GM21367 (cell line): ENCODE measurements at regions not wholly inside any gene's neighbourhood (a gene's known extent, or its start where the extent isn't known, plus 50 kb on each side); places are given as distances from the start of the nearest gene placed in this dataset.
"Not testable (repeated sequence)": the region's sequence is repeated elsewhere in the genome, so short reads cannot be mapped to it uniquely, and the experiment has no call there.

Source experiments
- ATAC-seq: cut with Tn5 transposase; IDR thresholded peaks from one replicate; pipeline ENCODE4 v1.9.1; 2021; ENCODE audit not compliant: unreplicated experiment

DNA sequence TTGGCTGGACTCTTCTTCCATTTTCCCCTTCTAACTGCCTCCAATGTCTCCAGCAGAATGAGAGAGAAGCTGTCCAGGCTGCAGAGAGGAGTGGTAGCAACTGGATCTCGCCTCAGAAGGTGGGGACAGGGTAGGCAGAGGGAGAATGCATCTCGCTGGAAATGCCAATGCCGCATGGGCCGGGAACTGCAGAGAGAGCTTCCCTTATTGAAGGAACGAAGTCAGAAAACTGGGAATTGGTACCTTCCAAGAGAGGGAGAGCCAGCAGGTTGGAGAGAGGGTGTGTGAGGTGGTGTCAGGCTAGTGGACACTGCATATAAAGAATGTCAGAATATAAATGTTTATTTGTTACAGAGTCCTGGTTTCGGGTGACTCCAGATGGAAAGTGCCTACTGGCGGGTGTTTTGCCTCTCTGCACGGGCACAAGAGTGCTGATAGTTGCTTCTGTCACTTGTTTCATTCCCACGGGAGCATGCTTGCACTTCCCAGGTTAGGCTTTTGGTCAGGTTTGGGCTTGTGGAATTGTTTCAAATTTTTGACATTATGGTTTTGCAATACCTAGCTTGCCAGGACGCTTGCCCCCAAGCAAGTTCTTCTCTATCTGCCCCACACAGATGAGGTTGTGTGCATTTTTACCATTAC is 156.8 kb upstream of the STS start:
- ATAC-seq: no peak

- ATAC-seq: no peak
These were observed 157.7 kb upstream of the STS start for GRCh38 chrX:6989858-6990257.

DNA sequence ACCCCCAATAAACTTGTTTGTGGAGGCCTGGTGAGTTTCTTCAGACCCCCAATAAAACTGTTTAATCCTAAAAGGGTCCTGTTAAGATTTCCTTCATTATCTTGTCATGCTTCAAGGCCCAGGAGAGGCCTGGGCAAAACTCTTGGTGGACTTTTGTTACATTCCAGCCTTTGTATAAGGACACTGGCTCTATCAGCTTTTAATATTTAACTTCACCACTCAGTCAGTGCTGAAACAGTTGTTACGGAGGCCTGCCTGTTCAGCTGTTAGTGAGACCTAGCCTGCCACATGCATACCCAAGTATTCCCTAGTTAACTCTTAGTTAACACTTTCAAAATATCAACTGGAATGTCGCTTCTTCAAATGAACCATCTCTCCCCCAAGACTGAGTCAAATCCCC is 158.8 kb upstream of the STS start:
- not testable (repeated sequence) for ATAC-seq

GRCh38 chrX:6986915-6987314 is 160.6 kb upstream of the STS start:
- no peak for ATAC-seq

DNA sequence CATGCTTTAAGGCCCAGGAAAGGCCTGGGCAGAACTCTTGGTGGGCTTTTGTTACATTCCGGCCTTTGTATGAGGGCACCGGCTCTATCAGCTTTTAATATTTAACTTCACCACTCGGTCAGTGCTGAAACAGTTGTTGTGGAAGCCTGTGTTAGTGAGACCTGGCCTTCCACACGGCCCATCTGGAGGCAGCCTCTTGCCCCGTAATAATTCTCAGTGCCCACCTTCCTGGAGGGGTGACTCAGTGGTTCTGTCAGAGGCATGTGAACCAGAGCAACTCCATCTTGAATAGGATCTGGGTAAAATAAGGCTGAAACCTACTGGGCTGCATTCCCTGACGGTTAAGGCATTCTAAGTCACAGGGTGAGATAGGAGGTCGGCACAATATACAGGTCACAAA is 162.0 kb upstream of the STS start:
- no peak for ATAC-seq

DNA sequence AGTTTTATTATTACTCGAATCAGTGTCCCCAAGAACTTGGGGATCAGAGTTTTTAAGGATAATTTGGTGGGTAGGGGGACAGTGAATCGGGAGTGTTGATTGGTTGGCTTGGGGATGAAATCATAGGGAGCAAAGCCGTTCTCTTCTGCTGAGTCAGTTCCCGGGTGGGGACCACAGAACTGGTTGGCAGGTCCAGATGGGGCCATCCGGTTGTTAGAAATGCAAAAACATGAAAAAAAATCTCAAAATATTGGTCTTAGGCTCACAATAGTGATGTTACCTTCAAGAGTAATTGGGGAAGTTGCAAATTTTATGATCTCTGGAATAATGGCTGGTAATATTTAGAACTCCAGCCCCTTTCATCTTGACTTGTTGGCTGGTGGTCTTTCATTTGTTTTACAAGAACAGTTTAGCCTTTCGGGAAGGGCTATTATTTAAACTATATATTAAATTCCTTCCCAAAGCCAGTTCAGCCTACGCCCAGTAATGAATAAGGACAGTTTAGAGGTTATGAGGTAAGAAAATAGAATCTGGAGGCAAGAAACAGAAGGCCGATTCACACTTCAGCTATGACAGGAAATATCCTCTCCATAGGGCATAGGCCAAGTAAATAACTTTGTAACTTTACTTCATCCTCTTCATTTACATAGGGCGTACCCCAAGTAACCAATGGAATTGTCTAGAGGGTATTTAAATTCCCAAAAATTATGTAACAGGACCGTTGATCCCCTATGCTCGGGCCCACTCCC is 164.1 kb upstream of the STS start:
- ATAC-seq: no peak

DNA sequence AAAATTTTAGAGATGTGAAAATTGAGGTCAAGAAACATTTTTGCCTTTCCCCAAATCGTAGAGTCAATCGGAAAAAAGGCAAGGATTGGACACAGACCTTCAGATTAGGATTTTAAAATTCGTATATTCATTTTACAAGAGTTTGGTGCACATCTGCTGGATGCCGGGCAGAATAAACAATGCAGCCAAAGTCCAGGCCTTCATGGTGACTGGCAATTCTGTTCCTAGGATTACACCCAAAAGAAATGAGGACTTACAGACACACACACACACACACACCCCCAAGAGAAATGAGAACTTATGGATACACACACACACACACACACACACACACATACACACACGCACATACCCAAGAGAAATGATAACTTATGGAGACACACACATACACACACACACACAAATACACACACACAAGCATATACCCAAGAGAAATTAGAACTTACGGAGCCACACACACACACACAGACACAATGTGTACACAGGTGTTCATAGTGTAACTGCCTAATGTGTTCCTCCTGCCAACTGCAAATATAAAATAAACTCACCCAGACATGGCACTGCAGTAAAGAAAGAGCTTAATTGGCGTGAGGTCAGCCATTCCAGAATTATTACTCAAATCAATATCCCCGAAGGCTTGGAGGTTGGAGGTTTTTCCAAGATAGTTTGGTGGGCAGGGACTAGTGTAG is 165.7 kb upstream of the STS start:
- ATAC-seq: no peak

DNA sequence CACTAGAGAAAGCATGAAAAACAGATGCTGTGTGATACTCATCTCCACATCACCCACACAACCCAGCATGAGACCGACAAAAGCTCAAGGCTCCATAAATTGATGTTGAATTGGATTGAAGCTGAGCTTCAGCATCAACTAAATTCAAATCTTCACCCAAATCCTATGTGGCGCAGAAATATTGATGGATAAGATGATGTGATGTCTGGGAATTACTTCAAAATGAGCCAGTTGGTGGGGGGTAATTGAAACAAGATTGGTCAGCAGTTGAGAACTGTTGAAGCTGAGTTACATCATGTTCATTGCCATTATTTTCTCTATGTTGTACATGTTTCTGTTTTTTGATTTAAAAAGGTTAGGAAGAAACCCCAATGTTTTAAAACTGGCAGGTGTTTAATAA is 166.5 kb upstream of the STS start:
- ATAC-seq: no peak

DNA sequence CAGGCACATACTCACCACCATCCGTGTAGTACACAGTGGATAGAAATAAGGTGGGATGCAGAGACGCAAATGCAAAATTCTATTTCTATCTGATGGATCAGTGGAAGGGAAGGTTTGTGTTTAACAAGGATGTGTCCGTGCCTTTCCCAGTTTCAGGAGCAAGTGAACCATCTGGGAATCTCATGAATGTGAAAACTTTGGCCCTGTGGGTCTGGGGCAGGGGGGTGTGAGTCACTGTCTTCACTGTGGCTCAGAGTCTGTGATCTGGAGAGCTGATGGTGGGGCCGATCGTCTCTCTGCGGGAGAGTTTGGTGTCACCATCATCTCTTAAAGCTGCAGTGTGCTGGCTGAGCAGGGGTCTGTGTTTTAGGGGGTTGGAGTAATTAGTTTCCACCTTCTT is 179.3 kb upstream of the STS start:
- ATAC-seq: no peak

DNA sequence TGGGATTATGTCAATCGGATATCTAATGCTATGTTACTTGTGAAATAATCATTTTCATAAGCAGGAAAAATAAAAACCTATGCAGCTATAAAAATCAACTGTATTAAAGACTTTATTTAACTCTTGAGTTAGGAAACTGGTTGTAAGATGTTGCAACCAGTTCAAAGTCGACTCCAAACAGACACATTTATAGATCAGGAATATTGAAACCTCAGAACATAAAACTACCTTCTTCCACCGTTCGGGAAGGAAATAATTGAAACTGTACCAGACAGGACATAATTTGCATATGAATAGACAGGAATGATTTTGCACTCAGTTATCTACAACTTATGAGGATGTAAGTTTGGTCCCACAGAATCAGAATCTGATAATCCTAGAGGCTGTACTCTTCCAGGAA is 181.8 kb upstream of the STS start:
- ATAC-seq: no peak

DNA sequence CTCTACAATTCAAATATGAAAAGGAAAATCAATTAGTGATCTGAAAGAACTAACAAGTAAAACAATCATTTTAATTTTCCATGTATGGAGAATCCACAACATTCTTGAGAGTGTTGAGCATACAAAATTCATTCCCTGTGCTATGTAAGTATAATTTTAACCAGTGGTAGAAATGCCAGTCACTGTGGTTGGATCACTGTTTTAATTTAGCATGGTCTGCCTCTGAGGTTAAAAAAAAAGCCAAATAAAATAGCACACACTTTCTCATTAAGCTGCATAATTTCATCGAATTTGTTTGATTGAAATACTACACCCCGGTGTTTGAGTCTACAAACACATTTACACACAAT is 185.5 kb upstream of the STS start:
- ATAC-seq: no peak

DNA sequence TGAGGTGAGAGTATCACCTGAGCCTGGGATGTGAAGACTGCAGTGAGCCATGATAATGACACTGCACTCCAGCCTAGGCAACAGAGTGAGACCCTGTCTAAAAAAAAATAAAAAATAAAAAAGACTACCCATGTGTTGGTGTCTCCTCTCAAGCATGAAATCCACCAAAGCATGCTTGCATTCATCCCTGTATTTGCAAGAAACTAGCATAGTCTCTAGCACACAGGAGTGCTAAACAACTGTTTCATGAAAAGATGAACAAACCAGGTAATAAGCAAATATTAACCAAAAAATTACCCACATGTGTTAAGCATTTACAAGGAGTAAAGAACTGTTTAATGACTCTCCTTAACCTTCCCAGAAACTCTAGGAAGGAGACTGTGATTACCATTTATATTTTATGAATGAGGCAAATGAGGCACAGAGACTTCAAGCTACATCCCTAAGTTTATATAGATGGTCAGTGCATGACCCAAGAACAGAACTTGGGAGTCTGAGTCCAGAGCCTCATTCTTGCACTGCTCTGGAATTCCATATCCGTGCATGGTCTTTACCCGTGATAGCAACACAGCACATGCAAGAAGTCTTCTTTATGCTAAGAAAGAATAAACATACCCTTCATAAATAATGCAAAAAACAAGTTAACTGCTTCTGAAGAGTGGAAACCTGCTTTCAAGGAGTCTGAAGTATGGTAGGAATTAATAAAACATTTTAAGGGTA is 186.1 kb upstream of the STS start:
- ATAC-seq: no peak

GRCh38 chrX:6959006-6959405 is 188.5 kb upstream of the STS start:
- ATAC-seq: no peak

- ATAC-seq: no peak
These were observed 192.7 kb upstream of the STS start for GRCh38 chrX:6954836-6955235.

DNA sequence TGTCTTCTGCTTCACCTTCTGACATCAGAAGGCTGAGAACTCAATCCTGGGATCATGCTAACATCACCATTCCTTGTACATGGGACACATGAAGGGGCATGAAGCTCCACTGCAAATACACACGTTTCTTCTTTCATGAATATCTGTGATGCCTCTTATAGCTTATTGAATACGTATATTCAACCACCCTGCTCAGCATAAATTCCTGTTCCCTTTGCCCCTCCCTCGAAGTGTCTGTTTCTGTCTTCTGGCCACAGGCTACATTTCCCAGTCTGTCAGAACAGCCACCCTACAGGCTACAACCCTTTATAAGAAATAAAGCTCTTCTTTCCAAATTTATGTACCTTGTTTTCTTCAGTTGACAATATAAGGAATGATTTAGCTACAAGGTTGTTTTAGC is 201.3 kb upstream of the STS start:
- ATAC-seq: no peak

GRCh38 chrX:6941041-6941440 is 206.5 kb upstream of the STS start:
- no peak for ATAC-seq

GRCh38 chrX:6932942-6933341 is 214.6 kb upstream of the STS start:
- not testable (repeated sequence) for ATAC-seq

- ATAC-seq: no peak
These were observed 217.1 kb upstream of the STS start for GRCh38 chrX:6930307-6930849.

DNA sequence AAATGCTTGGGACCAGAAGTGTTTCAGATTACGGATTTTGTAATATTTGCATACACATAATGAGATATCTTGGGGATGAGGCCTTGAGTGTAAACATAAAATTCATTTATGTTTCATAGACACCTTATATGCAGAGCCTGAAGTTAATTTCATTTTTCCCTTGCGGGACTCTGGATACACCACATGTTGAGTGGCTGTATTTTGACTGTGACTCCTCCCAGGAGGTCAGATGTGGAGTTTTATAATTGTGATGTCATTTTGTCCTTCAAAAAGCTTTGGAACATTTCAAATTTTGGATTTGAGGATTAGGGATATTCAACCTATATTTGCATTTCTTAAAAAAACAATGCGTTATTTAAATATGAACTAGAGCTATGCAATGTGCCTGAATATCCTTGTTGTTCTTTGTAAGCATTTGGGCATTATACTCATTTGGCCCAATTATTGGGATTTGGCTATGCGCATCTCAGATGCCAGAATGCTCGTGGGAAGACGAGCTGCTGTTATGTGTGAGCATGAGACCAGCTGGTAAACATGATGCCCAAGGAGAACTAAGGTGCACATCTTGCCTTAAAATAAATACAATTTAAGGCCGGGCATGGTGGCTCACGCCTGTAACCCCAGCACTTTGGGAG is 223.0 kb upstream of the STS start:
- ATAC-seq: no peak

- ATAC-seq: no peak
These were observed 229.8 kb upstream of the STS start for GRCh38 chrX:6917666-6918065.

DNA sequence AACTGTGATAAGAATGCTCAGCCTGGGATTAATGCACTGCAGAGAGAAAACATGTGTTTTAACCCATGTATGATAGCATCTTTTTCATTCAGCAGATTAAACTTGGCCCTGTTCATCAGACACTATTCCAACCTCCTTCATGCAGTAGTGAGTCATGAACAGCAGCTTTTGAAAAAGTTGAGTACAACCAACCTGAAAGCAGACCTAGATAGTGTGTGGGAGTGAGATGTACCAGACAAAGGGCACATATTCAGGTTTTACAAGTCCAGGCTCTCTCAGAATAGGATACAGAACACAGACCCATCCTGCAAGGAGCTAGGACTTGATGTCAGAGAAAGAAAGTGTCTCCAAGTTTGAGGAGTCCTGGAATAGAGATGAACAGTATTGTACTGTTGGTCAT is 237.3 kb upstream of the STS start:
- no peak for ATAC-seq
